ENCODE measurements at regions not wholly inside any gene's neighbourhood (a gene's known extent, or its start where the extent isn't known, plus 50 kb on each side); places are given as distances from the start of the nearest gene placed in this dataset.

DNA sequence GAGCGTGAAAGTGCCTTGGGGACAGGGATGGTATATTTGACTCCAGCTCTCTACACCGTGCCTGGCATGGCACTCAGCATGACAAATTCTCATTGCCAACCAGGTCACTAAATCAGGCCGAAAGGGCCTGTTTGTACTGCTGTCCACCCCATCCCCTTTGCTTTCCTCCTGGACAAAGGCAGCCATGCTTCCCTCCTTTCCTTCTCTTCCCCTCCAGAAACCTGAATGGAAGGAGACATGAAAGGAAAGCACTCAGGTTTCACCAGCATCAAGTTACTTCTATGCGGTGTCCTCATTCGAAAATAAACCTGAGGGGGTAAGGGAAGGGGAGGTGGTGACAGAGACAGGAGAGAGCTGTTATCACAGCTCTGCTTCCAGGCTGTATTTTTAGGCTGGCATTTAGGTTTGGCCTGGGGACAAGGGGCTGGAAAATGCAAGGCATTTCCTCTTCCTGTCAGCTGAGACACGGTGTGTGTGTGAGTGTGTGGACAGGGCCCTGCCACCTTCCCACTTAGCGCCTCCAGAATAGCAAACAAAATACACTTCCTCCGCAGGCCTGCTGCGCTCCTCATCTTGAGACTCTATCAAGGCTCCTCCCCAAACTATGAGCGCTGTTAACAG, 79.9 kb upstream of the COL13A1 start (continued):
- TF ChIP-seq, protein P1, sequence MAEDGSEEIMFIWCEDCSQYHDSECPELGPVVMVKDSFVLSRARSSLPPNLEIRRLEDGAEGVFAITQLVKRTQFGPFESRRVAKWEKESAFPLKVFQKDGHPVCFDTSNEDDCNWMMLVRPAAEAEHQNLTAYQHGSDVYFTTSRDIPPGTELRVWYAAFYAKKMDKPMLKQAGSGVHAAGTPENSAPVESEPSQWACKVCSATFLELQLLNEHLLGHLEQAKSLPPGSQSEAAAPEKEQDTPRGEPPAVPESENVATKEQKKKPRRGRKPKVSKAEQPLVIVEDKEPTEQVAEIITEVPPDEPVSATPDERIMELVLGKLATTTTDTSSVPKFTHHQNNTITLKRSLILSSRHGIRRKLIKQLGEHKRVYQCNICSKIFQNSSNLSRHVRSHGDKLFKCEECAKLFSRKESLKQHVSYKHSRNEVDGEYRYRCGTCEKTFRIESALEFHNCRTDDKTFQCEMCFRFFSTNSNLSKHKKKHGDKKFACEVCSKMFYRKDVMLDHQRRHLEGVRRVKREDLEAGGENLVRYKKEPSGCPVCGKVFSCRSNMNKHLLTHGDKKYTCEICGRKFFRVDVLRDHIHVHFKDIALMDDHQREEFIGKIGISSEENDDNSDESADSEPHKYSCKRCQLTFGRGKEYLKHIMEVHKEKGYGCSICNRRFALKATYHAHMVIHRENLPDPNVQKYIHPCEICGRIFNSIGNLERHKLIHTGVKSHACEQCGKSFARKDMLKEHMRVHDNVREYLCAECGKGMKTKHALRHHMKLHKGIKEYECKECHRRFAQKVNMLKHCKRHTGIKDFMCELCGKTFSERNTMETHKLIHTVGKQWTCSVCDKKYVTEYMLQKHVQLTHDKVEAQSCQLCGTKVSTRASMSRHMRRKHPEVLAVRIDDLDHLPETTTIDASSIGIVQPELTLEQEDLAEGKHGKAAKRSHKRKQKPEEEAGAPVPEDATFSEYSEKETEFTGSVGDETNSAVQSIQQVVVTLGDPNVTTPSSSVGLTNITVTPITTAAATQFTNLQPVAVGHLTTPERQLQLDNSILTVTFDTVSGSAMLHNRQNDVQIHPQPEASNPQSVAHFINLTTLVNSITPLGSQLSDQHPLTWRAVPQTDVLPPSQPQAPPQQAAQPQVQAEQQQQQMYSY (CRISPR knock-in tag; IDR thresholded peaks at IDR 0.05) = no peak
- TF ChIP-seq JUNB (IDR thresholded peaks at IDR 0.05) (no peak), BACH1 (IDR thresholded peaks at IDR 0.05; ENCODE audit: borderline replicate concordance) (no peak), NR2F1 (conservative IDR thresholded peaks at IDR 0.05) (no peak)

DNA sequence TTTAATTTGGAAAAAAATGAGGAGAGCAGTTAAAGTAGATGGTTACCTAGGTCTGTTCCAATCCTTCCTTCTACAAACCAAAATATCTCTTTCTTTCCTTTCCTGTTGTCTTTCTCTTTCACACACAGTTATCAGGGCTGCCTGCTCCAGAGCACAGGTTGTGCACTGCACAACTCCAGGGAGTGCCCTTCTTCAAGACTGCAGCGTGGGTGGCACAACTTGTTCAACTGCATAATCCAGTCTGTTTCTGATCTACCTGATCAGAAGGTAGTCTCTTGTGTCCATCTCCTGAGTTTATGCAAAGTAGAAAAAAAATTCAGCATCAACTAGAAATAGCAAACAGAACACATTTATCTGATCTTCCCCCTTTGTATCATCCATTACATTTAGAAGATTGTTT, 78.1 kb upstream of the COL13A1 start:
- Histone ChIP-seq H3K4me1 (ENCODE audit: control insufficient read depth, insufficient read depth, low read length) (no peaks in the 10 kb centered on the region), H3K9me3 (replicated peaks; ENCODE audit: control insufficient read depth, insufficient read depth, low read length) (no peaks in the 10 kb centered on the region), H4K20me1 (ENCODE audit: control insufficient read depth, insufficient read depth) (no peaks in the 10 kb centered on the region; the same call in 1 of the 2 replicates), H3K9ac (ENCODE audit: control insufficient read depth, insufficient read depth, low read length) (no peak overlapping the region), H3K79me2 (ENCODE audit: control insufficient read depth, insufficient read depth, low read length) (no peaks in the 10 kb centered on the region), H2AFZ (ENCODE audit: control insufficient read depth, low read depth, low read length) (no peak overlapping the region), H3K4me2 (ENCODE audit: control insufficient read depth, insufficient read depth) (no peak overlapping the region), H3K27me3 (replicated peaks in 1 of 2; ENCODE audit: control insufficient read depth in 2 of 2, insufficient read depth in 2 of 2, low read length in 1 of 2) (peaks cover 1 to 4% of the 10 kb centered on the region in 2 experiments; a peak in 1 of 4 replicates), H3K36me3 (ENCODE audit: control insufficient read depth in 2 of 2, insufficient read depth in 2 of 2, low read length in 1 of 2) (no peaks in the 10 kb centered on the region), H3K27ac (ENCODE audit: control insufficient read depth, insufficient read depth) (no peak overlapping the region), H3K4me3 (no peak overlapping the region)
- FAIRE-seq = no peak
- ChIA-PET CTCF (no interaction called here), SMC1A (ENCODE audit: uncharacterized antibody, unreplicated experiment) (interaction anchor here (1.1 kb wide), 1 partner anchor 123 kb away, joined by 3 read pairs; no protein-coding TSS in a partner anchor), POLR2A (no interaction called here), RAD21 (ENCODE audit: unreplicated experiment) (no interaction called here)
- ATAC-seq = no peak
- in situ Hi-C loops (cut with MboI) (no loop called here), intact Hi-C loops (cut with micrococcal nuclease; ENCODE audit: unreplicated experiment) (no loop called here)
- 0% methylated on average over 1 of the region's 1 CpG for WGBS (ENCODE audit: insufficient coverage, insufficient replicate concordance, low lambda C conversion rate, missing lambda C conversion rate)
- DNase-seq (ENCODE audit: low read depth, low spot score) = no peak
- no TSS peak for BruUV-seq (replicated peaks)
- TF ChIP-seq ASH2L (IDR thresholded peaks at IDR 0.05; ENCODE audit: borderline replicate concordance, low read depth) (no peak), POLR2A (IDR thresholded peaks at IDR 0.05; ENCODE audit: low read depth, low read length) (no peak), SMAD1 (IDR thresholded peaks at IDR 0.05; ENCODE audit: low read depth, partially characterized antibody) (no peak), CEBPB (IDR thresholded peaks at IDR 0.05; ENCODE audit: borderline replicate concordance in 1 of 2, low read depth in 2 of 2, low read length in 2 of 2) (no peak), POLR2AphosphoS5 (IDR thresholded peaks at IDR 0.05; ENCODE audit: low read length) (no peak), MTA3 (IDR thresholded peaks at IDR 0.05; ENCODE audit: borderline replicate concordance, low read length) (no peak), POU2F2 (IDR thresholded peaks at IDR 0.05; ENCODE audit: borderline replicate concordance, low read depth, low read length) (no peak), RAD51 (IDR thresholded peaks at IDR 0.05) (no peak), KAT2A (conservative IDR thresholded peaks at IDR 0.05; ENCODE audit: control insufficient read depth, low read depth, low read length) (no peak)
- TF ChIP-seq, protein P1 (CRISPR knock-in tag; IDR thresholded peaks at IDR 0.05) = no peak
- TF ChIP-seq, protein P2, sequence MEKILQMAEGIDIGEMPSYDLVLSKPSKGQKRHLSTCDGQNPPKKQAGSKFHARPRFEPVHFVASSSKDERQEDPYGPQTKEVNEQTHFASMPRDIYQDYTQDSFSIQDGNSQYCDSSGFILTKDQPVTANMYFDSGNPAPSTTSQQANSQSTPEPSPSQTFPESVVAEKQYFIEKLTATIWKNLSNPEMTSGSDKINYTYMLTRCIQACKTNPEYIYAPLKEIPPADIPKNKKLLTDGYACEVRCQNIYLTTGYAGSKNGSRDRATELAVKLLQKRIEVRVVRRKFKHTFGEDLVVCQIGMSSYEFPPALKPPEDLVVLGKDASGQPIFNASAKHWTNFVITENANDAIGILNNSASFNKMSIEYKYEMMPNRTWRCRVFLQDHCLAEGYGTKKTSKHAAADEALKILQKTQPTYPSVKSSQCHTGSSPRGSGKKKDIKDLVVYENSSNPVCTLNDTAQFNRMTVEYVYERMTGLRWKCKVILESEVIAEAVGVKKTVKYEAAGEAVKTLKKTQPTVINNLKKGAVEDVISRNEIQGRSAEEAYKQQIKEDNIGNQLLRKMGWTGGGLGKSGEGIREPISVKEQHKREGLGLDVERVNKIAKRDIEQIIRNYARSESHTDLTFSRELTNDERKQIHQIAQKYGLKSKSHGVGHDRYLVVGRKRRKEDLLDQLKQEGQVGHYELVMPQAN (conservative IDR thresholded peaks at IDR 0.05) = no peak
